ENCODE measurements at regions not wholly inside any gene's neighbourhood (a gene's known extent, or its start where the extent isn't known, plus 50 kb on each side); places are given as distances from the start of the nearest gene placed in this dataset.

DNA sequence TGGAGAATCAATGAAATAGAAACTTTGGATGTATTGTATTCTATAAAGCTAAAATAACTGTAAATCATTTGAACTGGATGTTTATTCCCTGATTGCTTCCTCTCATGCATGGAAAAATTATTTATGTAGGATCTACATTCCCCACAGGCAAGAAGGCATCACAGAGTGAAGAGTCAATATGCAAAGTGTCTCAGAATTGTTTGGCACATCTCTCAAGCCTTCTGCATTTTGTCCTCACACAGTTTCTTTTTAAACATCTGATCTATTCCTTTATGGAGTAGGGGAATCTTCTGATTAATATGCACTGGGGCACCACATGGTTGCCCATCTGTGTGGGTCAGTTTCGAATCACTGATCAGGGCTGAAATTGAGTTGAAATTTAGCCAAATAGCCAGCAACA, 465.4 kb downstream of the ZNF804A start:
- DNase-seq (no peak), ATAC-seq (ENCODE audit: low read depth) (no peak)
- no peaks in the 10 kb centered on the region for H3K27me3 ChIP-seq (ENCODE audit: control insufficient read depth, insufficient read depth, low read length)
- intact Hi-C loops (cut with micrococcal nuclease) (no loop called here), in situ Hi-C loops (cut with MboI; ENCODE audit: low sequenced_read_pairs) (no loop called here), dilution Hi-C loops (cut with HindIII; ENCODE audit: low sequenced_read_pairs, unreplicated experiment) (no loop called here)
- TF ChIP-seq MAFK (IDR thresholded peaks at IDR 0.05; ENCODE audit: low read depth, low read length) (no peak), RCOR1 (IDR thresholded peaks at IDR 0.05; ENCODE audit: insufficient replicate concordance, low read length) (no peak), NFE2L2 (IDR thresholded peaks at IDR 0.05; ENCODE audit: low read depth, low read length) (no peak), BHLHE40 (IDR thresholded peaks at IDR 0.05; ENCODE audit: low read depth, low read length) (no peak), MXI1 (IDR thresholded peaks at IDR 0.05; ENCODE audit: borderline replicate concordance, low read depth, low read length) (no peak), RFX5 (IDR thresholded peaks at IDR 0.05; ENCODE audit: low read depth, low read length) (no peak), SMC3 (IDR thresholded peaks at IDR 0.05; ENCODE audit: low read depth, low read length) (no peak), FOS (IDR thresholded peaks at IDR 0.05; ENCODE audit: low read depth, low read length) (no peak), CEBPB (IDR thresholded peaks at IDR 0.05; ENCODE audit: low read depth, low read length) (no peak), CHD1 (IDR thresholded peaks at IDR 0.05; ENCODE audit: low read depth, low read length) (no peak), POLR2A (IDR thresholded peaks at IDR 0.05; ENCODE audit: low read depth, low read length) (no peak), RAD21 (IDR thresholded peaks at IDR 0.05; ENCODE audit: low read length) (no peak)
- TF ChIP-seq, protein P1, sequence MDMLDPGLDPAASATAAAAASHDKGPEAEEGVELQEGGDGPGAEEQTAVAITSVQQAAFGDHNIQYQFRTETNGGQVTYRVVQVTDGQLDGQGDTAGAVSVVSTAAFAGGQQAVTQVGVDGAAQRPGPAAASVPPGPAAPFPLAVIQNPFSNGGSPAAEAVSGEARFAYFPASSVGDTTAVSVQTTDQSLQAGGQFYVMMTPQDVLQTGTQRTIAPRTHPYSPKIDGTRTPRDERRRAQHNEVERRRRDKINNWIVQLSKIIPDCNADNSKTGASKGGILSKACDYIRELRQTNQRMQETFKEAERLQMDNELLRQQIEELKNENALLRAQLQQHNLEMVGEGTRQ (IDR thresholded peaks at IDR 0.05; ENCODE audit: low read depth, low read length): no peak
- TF ChIP-seq, protein P2, sequence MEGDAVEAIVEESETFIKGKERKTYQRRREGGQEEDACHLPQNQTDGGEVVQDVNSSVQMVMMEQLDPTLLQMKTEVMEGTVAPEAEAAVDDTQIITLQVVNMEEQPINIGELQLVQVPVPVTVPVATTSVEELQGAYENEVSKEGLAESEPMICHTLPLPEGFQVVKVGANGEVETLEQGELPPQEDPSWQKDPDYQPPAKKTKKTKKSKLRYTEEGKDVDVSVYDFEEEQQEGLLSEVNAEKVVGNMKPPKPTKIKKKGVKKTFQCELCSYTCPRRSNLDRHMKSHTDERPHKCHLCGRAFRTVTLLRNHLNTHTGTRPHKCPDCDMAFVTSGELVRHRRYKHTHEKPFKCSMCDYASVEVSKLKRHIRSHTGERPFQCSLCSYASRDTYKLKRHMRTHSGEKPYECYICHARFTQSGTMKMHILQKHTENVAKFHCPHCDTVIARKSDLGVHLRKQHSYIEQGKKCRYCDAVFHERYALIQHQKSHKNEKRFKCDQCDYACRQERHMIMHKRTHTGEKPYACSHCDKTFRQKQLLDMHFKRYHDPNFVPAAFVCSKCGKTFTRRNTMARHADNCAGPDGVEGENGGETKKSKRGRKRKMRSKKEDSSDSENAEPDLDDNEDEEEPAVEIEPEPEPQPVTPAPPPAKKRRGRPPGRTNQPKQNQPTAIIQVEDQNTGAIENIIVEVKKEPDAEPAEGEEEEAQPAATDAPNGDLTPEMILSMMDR (conservative IDR thresholded peaks at IDR 0.05; ENCODE audit: low read depth, low read length): no peak
- H3K9me3 ChIP-seq (ENCODE audit: control insufficient read depth, insufficient read depth, low read length): no peaks in the 10 kb centered on the region
- no peak overlapping the region for H2BK15ac ChIP-seq (ENCODE audit: low read depth, low read length)
- no peak overlapping the region for H3K9ac ChIP-seq (ENCODE audit: low read depth, low read length)
- H2AK9ac ChIP-seq (replicated peaks; ENCODE audit: low read depth, low read length, poor library complexity): no peak overlapping the region
- BruUV-seq (replicated peaks): no TSS peak
- H2BK5ac ChIP-seq (ENCODE audit: low read depth, low read length, poor library complexity, severe bottlenecking): no peak overlapping the region
- CTCF ChIA-PET: no interaction called here
- no peak overlapping the region for H3K23ac ChIP-seq (ENCODE audit: low read depth, low read length)
- H3K14ac ChIP-seq (replicated peaks; ENCODE audit: low read depth, low read length): no peak overlapping the region
- no peak overlapping the region for H4K91ac ChIP-seq (ENCODE audit: insufficient read depth, low read depth, low read length)
- H3K4me2 ChIP-seq (ENCODE audit: low read depth, low read length): no peak overlapping the region
- H3K18ac ChIP-seq (ENCODE audit: low read depth, low read length): no peak overlapping the region
- no peak overlapping the region for H4K5ac ChIP-seq (ENCODE audit: low read depth, low read length)
- no peak overlapping the region for H2BK20ac ChIP-seq (ENCODE audit: low read depth, low read length)
- no peak overlapping the region for H3K4me3 ChIP-seq (ENCODE audit: insufficient read depth, low read depth, low read length)
- no peak overlapping the region for H2AK5ac ChIP-seq (ENCODE audit: low read depth, low read length)
- no peaks in the 10 kb centered on the region for H3K36me3 ChIP-seq (ENCODE audit: control insufficient read depth, insufficient read depth, low read length)
- no peak overlapping the region for H3K27ac ChIP-seq (ENCODE audit: insufficient read depth, low read length)
- no peak overlapping the region for H3K56ac ChIP-seq (ENCODE audit: extremely low read depth, insufficient read depth, low read length)
- H4K8ac ChIP-seq (ENCODE audit: low read depth in 2 of 2, low read length in 2 of 2): no peak overlapping the region
- H4K20me1 ChIP-seq (ENCODE audit: insufficient read depth, low read length): no peaks in the 10 kb centered on the region
- no peak overlapping the region for H2AFZ ChIP-seq (replicated peaks; ENCODE audit: low read length, poor library complexity)
- no peak overlapping the region for H3K4ac ChIP-seq (ENCODE audit: low read depth, low read length)
- POLR2A ChIA-PET (ENCODE audit: unreplicated experiment): no interaction called here
- no peak overlapping the region for H2BK120ac ChIP-seq (ENCODE audit: low read depth, low read length)
- H3K9me1 ChIP-seq (ENCODE audit: insufficient read depth, low read length): no peaks in the 10 kb centered on the region
- no peaks in the 10 kb centered on the region for H3K79me1 ChIP-seq (ENCODE audit: low read depth in 1 of 2, low read length in 2 of 2)
- H3K4me1 ChIP-seq (ENCODE audit: control insufficient read depth, insufficient read depth, low read length): no peaks in the 10 kb centered on the region
- WGBS, 2 experiments (ENCODE audit: extremely low coverage in 2 of 2, insufficient read length in 1 of 2): no CpG with 5 or more reads among the region's 1 CpG

Measured in IMR-90 (cell line).